ENCODE measurements at regions not wholly inside any gene's neighbourhood (a gene's known extent, or its start where the extent isn't known, plus 50 kb on each side); places are given as distances from the start of the nearest gene placed in this dataset.
"Not testable (repeated sequence)": the region's sequence is repeated elsewhere in the genome, so short reads cannot be mapped to it uniquely, and the experiment has no call there.

DNA sequence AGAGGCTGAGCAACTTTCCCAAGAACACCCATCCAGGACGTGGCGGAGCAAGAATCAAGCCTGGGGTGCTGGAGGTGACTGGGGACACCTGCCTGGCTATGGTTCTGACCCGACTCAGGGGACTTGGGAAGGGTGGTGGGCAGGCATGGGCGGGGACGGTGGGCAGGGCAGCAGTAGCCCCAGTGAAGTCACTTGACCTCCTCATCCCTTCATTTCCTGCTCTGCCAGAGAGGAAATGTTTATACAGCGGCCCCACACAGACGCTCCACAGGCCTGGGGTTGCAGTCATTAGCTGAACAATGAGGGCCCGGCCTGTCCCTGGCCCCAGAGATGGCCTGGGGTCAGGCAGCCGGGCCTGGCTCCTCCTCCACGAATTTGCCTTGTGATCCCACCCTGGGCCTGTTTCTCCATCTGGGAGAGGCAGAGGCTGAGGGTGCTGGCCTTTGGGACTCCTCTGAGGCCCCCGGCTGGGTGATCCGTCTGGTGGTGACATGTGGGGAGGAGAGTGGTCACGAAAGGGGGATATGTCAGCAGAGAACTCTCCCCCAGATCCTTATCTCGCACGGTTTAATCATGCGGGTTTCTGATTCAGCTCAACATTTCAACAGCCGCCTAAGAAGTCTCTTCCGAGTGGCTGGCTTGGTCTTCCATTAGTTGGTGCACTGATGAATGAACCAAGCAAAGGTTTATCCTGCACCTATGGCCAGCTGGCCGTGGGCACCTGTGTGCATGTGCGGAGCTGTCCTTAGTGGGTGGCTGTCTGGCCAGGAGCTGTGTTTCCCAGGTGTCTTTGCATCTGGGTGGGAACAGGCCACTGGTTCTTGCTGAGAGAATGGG lies 175.9 kb downstream of the IRF8 start:
- DNase-seq (ENCODE audit: low spot score): no peak

DNA sequence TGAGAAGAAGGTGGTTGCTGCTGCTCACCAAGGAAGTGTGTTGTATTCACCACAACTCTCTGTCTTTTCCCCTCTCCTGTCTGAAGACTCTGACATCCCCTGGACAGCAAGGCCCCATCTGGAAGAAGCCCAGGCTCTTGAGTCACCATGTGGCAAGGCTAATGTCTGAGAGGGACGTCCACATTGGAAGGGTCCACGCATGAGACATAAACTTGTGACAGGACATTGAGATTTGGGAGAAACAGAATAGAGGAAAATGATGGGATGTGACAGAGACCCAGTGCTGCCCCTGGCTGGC lies 176.5 kb downstream of the IRF8 start:
- DNase-seq (ENCODE audit: low spot score): no peak

GRCh38 chr16:86075839-86076440 lies 177.0 kb downstream of the IRF8 start:
- DNase-seq (ENCODE audit: low spot score): no peak

- no peak for DNase-seq (ENCODE audit: low spot score)
Observed at GRCh38 chr16:86076606-86077005, 177.6 kb downstream of the IRF8 start.

- no peak for DNase-seq (ENCODE audit: low spot score)
Observed at GRCh38 chr16:86077243-86077940, 178.4 kb downstream of the IRF8 start.

DNA sequence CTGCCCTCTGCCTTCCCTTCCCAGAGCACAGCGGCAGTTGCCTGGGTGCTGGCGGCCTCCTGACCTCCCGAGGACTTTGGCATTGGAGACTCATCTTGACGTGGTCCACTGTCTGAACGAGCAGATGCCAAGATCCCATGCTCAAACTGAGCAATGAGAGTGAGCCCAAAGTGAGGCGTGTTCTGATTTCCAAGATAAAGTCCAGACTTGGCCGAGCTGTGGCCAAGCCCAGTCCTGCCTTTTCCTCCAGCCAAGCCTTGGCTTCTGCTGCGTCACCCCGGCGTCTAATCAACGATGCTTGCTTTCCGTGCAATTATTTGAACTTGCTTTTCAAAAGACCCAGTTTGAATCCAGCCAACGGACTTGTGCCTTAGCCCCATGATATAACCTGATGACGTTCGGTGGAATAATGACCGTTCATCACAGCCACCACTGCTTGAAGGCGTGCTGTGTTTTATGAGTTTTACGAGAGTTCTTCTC lies 179.2 kb downstream of the IRF8 start:
- no peak for DNase-seq (ENCODE audit: low spot score)

- not testable (repeated sequence) for DNase-seq (ENCODE audit: low spot score)
Observed at GRCh38 chr16:86078711-86079110, 179.7 kb downstream of the IRF8 start.

DNA sequence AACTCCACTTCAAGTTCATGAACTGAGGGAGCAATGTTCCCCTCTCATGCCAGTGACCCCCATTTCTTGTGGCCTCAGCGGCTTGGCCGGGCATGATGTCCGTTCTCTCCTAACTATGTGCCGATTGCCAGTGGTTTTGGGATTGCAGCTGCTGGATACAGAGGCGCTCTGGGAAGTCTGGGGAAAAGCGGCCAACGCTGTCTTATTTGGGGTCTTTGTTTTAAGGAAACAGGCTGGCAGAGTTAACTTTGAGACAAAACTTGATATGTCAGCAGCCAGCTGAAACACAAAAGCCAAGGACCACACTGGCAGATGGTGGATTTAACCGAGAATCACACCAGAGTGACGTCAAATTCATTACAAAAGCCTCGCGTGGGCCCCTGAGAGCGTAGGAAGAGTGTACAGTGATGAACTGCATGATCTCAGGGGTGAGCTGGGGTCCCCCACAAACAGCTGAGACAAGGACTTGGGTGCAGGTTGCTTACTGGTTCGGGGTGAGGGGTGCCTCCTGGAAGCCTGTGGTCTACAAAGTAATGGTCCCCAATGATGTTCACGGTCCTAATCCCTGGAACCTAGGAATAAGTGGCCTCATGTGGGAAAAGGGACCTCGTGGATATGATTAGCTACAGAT lies 180.4 kb downstream of the IRF8 start:
- no peak for DNase-seq (ENCODE audit: low spot score)

- no peak for DNase-seq (ENCODE audit: low spot score)
Observed at GRCh38 chr16:86080131-86080875, 181.3 kb downstream of the IRF8 start.

DNA sequence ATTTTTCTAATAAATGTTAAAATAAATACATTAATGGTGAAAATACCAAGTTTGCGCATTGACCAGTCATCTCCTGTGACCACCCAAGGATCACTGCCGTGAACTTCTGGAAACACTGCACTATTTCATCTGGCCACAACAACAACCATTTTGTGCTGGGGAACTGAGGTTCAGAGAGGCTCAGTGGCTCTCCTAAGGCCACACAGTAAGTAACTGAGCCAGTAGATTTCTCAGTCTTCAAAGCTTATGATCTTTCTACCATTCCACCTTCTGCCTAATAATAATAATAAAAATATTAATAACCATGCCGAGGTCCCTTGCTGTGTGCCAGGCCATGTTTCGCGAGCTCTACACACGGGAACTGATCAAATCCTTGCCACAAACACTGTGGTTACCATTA lies 182.0 kb downstream of the IRF8 start:
- DNase-seq (ENCODE audit: low spot score): no peak

- no peak for DNase-seq (ENCODE audit: low spot score)
Observed at GRCh38 chr16:86082418-86083030, 183.6 kb downstream of the IRF8 start.

DNA sequence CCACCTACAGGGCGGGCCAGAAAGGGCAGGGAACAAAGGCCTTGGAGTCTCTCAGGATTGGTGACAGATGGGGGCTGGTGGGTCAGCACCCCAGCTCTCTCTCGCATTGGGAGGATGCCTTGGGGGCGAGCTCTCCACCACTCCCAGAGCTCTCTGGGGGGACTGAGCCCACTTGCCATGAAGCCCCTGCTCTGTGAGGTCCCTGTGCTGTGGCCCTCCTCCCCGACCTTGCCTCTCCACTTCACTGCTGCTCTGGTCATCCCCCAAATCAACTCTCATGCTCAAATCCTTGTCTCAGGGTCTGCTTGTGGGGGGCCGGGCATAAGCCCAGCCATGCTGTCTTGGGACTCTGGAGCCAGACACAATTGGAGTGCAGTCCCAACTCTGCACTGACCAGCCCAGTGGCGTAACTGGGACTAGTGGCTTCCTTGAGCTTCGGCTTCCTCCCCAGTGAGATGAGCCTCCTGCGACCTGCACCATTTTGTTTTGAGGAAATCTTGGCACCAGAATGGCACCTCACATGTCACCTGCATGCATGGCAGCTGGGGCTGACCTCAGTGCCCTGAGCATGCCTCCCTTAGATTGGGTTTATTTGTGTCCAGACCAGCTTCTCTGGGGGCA lies 184.5 kb downstream of the IRF8 start:
- DNase-seq (ENCODE audit: low spot score): no peak

GRCh38 chr16:86085161-86085611 lies 186.2 kb downstream of the IRF8 start:
- no peak for DNase-seq (ENCODE audit: low spot score)

- DNase-seq (ENCODE audit: low spot score): no peak
Observed at GRCh38 chr16:86085795-86086194, 186.8 kb downstream of the IRF8 start.

DNA sequence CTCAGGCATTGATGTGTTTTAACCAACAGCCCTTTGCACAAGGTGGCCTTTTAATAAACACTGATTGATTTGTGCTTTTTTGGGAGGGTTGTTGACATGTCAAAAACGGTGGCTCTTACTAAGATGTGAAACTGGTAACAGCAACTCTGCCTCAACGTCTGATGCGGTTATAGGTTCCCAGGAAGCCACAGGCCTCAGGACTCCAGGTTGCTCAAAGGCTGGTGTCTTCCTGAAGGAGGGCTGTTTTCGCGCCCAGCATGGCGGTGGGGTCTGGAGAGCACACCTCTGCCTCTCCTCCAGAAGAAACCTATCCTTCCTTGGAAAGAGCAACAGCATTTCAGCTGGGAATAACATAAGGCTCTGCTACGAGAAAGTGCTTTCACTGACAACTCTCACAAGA lies 187.5 kb downstream of the IRF8 start:
- no peak for DNase-seq (ENCODE audit: low spot score)

DNA sequence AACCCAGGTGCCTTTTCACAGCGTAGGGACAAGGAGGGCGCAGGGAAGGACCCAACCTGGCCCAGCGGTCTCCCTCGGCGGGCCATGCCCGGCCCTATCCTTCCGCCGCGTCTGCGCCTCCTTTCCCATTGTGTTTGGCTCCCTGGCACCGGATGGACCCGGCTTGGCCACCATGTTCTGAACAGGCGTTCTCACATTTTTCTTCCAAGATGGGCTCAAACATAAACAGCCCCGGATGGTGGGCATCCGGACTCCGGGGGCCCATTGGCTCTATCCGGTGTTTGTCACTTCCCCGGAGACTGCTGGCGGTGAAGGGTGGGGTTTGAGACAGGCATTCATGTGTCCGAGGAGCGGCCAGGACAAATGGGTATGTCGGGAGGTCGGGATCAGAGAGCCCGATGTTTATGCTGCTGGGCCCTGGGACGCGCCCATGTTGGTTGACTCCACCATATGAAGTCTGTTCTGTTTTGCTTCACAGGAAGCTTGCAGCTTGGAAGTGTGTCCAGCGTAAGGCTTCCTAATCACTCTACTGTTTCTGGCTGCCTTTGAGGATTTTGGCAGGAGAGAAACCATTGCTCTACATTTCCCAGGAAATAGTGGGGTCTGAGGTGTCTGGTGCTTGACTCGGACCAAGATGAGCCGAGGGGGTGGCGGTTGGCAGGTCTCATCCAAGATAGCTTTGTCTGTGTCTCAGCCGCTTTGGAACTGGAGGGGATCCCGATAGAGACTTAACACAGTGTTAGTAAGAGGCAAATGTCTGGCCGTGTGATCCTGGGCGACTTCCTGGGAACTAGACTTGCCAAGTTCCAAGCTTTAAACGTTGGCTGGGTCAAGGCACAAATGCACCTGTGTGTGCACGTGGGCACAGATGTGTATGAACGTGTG lies 188.3 kb downstream of the IRF8 start:
- no peak for DNase-seq (ENCODE audit: low spot score)

GRCh38 chr16:86087896-86088230 lies 188.9 kb downstream of the IRF8 start:
- DNase-seq (ENCODE audit: low spot score): no peak

GRCh38 chr16:86088287-86088686 lies 189.3 kb downstream of the IRF8 start:
- no peak for DNase-seq (ENCODE audit: low spot score)

DNA sequence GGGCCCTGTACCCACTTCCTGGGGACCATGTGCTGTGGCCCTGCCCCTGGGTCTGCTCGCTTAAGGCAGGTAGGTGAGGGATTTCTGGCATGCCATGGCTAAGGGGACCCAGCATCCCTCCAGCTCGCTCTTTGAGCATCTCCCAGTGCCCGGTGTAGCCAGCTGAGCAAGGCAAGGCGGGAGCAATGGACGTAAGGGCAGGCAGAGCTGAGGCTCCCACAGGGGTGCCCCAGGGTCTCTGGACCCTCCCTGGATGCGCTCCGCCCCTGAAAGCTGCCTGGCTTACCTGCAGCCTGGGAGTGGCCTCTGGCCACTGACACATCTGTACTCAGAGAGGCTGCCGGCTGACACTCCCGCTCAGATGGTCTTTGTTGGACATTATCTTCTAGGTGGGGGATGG lies 189.9 kb downstream of the IRF8 start:
- no peak for DNase-seq (ENCODE audit: low spot score)

- no peak for DNase-seq (ENCODE audit: low spot score)
Observed at GRCh38 chr16:86089334-86089900, 190.5 kb downstream of the IRF8 start.
